Fibroblast of skin of right biceps (primary cell): ENCODE measurements at regions not wholly inside any gene's neighbourhood (a gene's known extent, or its start where the extent isn't known, plus 50 kb on each side); places are given as distances from the start of the nearest gene placed in this dataset.
"Not testable (repeated sequence)": the region's sequence is repeated elsewhere in the genome, so short reads cannot be mapped to it uniquely, and the experiment has no call there.

Experiments
- DNase-seq: peaks from one replicate; pipeline ENCODE4 v3.0.0-alpha.2; 2013

GRCh38 chr13:85186356-85187045, 612.7 kb downstream of the SLITRK6 start:
- no peak for DNase-seq

GRCh38 chr13:85174291-85174690, 624.9 kb downstream of the SLITRK6 start:
- DNase-seq = no peak

GRCh38 chr13:85170372-85170771, 628.8 kb downstream of the SLITRK6 start:
- DNase-seq = no peak

- DNase-seq = no peak
Measured at GRCh38 chr13:85166891-85167290, 632.3 kb downstream of the SLITRK6 start.

- no peak for DNase-seq
Measured at GRCh38 chr13:85163063-85163462, 636.2 kb downstream of the SLITRK6 start.

- DNase-seq = no peak
Measured at GRCh38 chr13:85148009-85148408, 651.2 kb downstream of the SLITRK6 start.

GRCh38 chr13:85142351-85142927, 656.8 kb downstream of the SLITRK6 start:
- DNase-seq = no peak

GRCh38 chr13:85141401-85141800, 657.8 kb downstream of the SLITRK6 start:
- no peak for DNase-seq

- DNase-seq = peak; percentile 4
Measured at GRCh38 chr13:85140192-85140591, 659.0 kb downstream of the SLITRK6 start.

- DNase-seq = no peak
Measured at GRCh38 chr13:85137516-85137915, 661.7 kb downstream of the SLITRK6 start.

- no peak for DNase-seq
Measured at GRCh38 chr13:85132986-85133385, 666.2 kb downstream of the SLITRK6 start.

- DNase-seq = not testable (repeated sequence)
Measured at GRCh38 chr13:85123501-85123900, 675.7 kb downstream of the SLITRK6 start.

GRCh38 chr13:85108356-85108755, 690.9 kb downstream of the SLITRK6 start:
- no peak for DNase-seq

GRCh38 chr13:85099245-85099644, 700.0 kb downstream of the SLITRK6 start:
- DNase-seq = no peak

- no peak for DNase-seq
Measured at GRCh38 chr13:85095418-85096272, 703.6 kb downstream of the SLITRK6 start.

- DNase-seq = no peak
Measured at GRCh38 chr13:85093808-85094207, 705.4 kb downstream of the SLITRK6 start.

GRCh38 chr13:85091631-85092234, 707.5 kb downstream of the SLITRK6 start:
- no peak for DNase-seq

- DNase-seq = no peak
Measured at GRCh38 chr13:85089186-85089585, 710.0 kb downstream of the SLITRK6 start.

- DNase-seq = no peak
Measured at GRCh38 chr13:85080691-85081090, 718.5 kb downstream of the SLITRK6 start.

- DNase-seq = no peak
Measured at GRCh38 chr13:85076343-85076742, 722.9 kb downstream of the SLITRK6 start.

- DNase-seq = no peak
Measured at GRCh38 chr13:85074543-85075313, 724.5 kb downstream of the SLITRK6 start.

- DNase-seq = no peak
Measured at GRCh38 chr13:85068231-85068630, 731.0 kb downstream of the SLITRK6 start.

- DNase-seq = no peak
Measured at GRCh38 chr13:85040215-85040614, 759.0 kb downstream of the SLITRK6 start.
